Thyroid gland (tissue), 4 donors: ENCODE measurements at regions not wholly inside any gene's neighbourhood (a gene's known extent, or its start where the extent isn't known, plus 50 kb on each side); places are given as distances from the start of the nearest gene placed in this dataset.
A peak's percentile ranks its signal among the peaks of the same experiment; 100 is the strongest.

Experiments
- DNase-seq, 2 donors: peaks; one replicate each; pipeline ENCODE4 v3.0.0-alpha.2; 2019
- H3K27ac ChIP-seq, 3 donors: fragments of 200-600 bp; sonication (generic); 1 replicate in 2 of 3; 2 replicates in 1 of 3; pipeline ENCODE4 v1.5.1; 2016 to 2019; ENCODE audit warnings: mild to moderate bottlenecking in 1 of 3, moderate library complexity in 1 of 3
- H3K27me3 ChIP-seq: fragments of 200-600 bp; sonication (generic); one replicate; pipeline ENCODE4 v1.5.1; 2019
- H3K36me3 ChIP-seq, 2 donors: fragments of 200-600 bp; sonication (generic); one replicate each; pipeline ENCODE4 v1.5.1; 2016 to 2019
- H3K4me1 ChIP-seq, 2 donors: fragments of 200-600 bp; sonication (generic); one replicate each; pipeline ENCODE4 v1.5.1; 2017 to 2019
- H3K4me3 ChIP-seq, 3 donors: fragments of 200-600 bp; sonication (generic); replicated peaks in 1 of 3; 1 replicate in 2 of 3; 2 replicates in 1 of 3; pipeline ENCODE4 v1.5.1; 2016; ENCODE audit warnings: mild to moderate bottlenecking in 1 of 3
- H3K9me3 ChIP-seq: fragments of 200-600 bp; sonication (generic); one replicate; pipeline ENCODE4 v1.5.1; 2017
- CTCF ChIP-seq, 6 experiments: fragments of 200-600 bp in 3 of 6; fragments of 450-650 bp in 3 of 6; sonication (generic) in 3 of 6; IDR thresholded peaks; one replicate each; pipeline ENCODE4 v1.5.1; 2016 to 2019; ENCODE audit warnings: antibody characterized with exemption in 6 of 6, mild to moderate bottlenecking in 2 of 6, inconsistent platforms in 1 of 6, moderate library complexity in 1 of 6
- POLR2A ChIP-seq, 2 donors: fragments of 450-650 bp; IDR thresholded peaks; one replicate each; pipeline ENCODE4 v1.6.1; 2017; ENCODE audit warnings: antibody characterized with exemption in 2 of 2, mild to moderate bottlenecking in 2 of 2, moderate library complexity in 1 of 2
- WGBS, 2 donors: methylation state at CpG; one replicate each; pipeline ENCODE4 v1.1.5; 2017; 5-methylcytosine and 5-hydroxymethylcytosine counted together
- intact Hi-C: fragments of 100-400 bp; cut with DNase I; formaldehyde crosslinking; loops from one replicate; pipeline ENCODE4 v1.15.1; 2023

GRCh38 chr1:214816603-214817002 lies 213.6 kb downstream of the CENPF start:
- H3K36me3 ChIP-seq: no peaks in the 10 kb centered on the region
- H3K27me3 ChIP-seq: no peaks in the 10 kb centered on the region
- no peak overlapping the region for H3K4me3 ChIP-seq
- TF ChIP-seq CTCF (IDR thresholded peaks at IDR 0.05) (no peak), POLR2A (IDR thresholded peaks at IDR 0.05) (no peak)
- no peak overlapping the region for H3K27ac ChIP-seq
- intact Hi-C loops: loop anchor here (10.0 kb wide), 1 partner anchor 328 kb away; no protein-coding TSS in a partner anchor
- no peak for DNase-seq
- H3K9me3 ChIP-seq: no peaks in the 10 kb centered on the region
- WGBS, 2 donors: 86 to 90% methylated on average over 2 of the region's 2 CpGs
- no peaks in the 10 kb centered on the region for H3K4me1 ChIP-seq

GRCh38 chr1:214823311-214824117 lies 220.5 kb downstream of the CENPF start:
- Histone ChIP-seq H3K27ac (no peak overlapping the region), H3K27me3 (no peaks in the 10 kb centered on the region), H3K9me3 (no peaks in the 10 kb centered on the region), H3K36me3 (no peaks in the 10 kb centered on the region), H3K4me1 (no peaks in the 10 kb centered on the region), H3K4me3 (no peak overlapping the region)
- 92 to 93% methylated on average over 21 of the region's 21 CpGs for WGBS, 2 donors
- intact Hi-C loops: no loop called here
- peak in 1 of 2 donors; percentile 15 for DNase-seq
- TF ChIP-seq POLR2A (IDR thresholded peaks at IDR 0.05) (no peak), CTCF (IDR thresholded peaks at IDR 0.05) (no peak)

- Histone ChIP-seq H3K9me3 (no peaks in the 10 kb centered on the region), H3K4me1 (no peaks in the 10 kb centered on the region), H3K27ac (no peak overlapping the region), H3K4me3 (no peak overlapping the region), H3K36me3 (no peaks in the 10 kb centered on the region), H3K27me3 (no peaks in the 10 kb centered on the region)
- no peak for DNase-seq
- 34 to 58% methylated on average over 2 of the region's 2 CpGs for WGBS, 2 donors
- intact Hi-C loops: no loop called here
- TF ChIP-seq POLR2A (IDR thresholded peaks at IDR 0.05): no peak
- no peak for TF ChIP-seq CTCF (IDR thresholded peaks at IDR 0.05)
These were observed 221.8 kb downstream of the CENPF start for GRCh38 chr1:214824763-214825162.

GRCh38 chr1:214826619-214827018 lies 223.6 kb downstream of the CENPF start:
- Histone ChIP-seq H3K4me3 (no peak overlapping the region), H3K36me3 (no peaks in the 10 kb centered on the region), H3K27me3 (no peaks in the 10 kb centered on the region), H3K4me1 (no peaks in the 10 kb centered on the region), H3K9me3 (no peaks in the 10 kb centered on the region), H3K27ac (no peak overlapping the region)
- TF ChIP-seq POLR2A (IDR thresholded peaks at IDR 0.05) (no peak), CTCF (IDR thresholded peaks at IDR 0.05) (no peak)
- intact Hi-C loops: no loop called here
- WGBS, 2 donors: 75 to 79% methylated on average over 4 of the region's 4 CpGs
- DNase-seq: no peak

- intact Hi-C loops: no loop called here
- no peaks in the 10 kb centered on the region for H3K4me1 ChIP-seq
- TF ChIP-seq POLR2A (IDR thresholded peaks at IDR 0.05): no peak
- no peak for TF ChIP-seq CTCF (IDR thresholded peaks at IDR 0.05)
- H3K4me3 ChIP-seq: no peak overlapping the region
- no peak for DNase-seq
- no peaks in the 10 kb centered on the region for H3K36me3 ChIP-seq
- no peak overlapping the region for H3K27ac ChIP-seq
- no peaks in the 10 kb centered on the region for H3K27me3 ChIP-seq
- H3K9me3 ChIP-seq: no peaks in the 10 kb centered on the region
These were observed 224.9 kb downstream of the CENPF start for GRCh38 chr1:214827883-214828282.
